NCI-H1417 (cell line): ENCODE measurements at regions not wholly inside any gene's neighbourhood (a gene's known extent, or its start where the extent isn't known, plus 50 kb on each side); places are given as distances from the start of the nearest gene placed in this dataset.

Source experiments
- DNase-seq, 3 experiments: peaks; one replicate each; lab custom pipeline; 2025; lab: John Stamatoyannopoulos, UW

GRCh38 chr2:21633015-21633414 is 509.2 kb downstream of the TDRD15 start:
- DNase-seq: no peak

GRCh38 chr2:21633466-21633865 is 509.7 kb downstream of the TDRD15 start:
- DNase-seq: peak in 2 of 3 experiments; percentile 52 to 81

GRCh38 chr2:21633911-21634310 is 510.1 kb downstream of the TDRD15 start:
- peak in 1 of 3 experiments; percentile 69 for DNase-seq

GRCh38 chr2:21640046-21640445 is 516.3 kb downstream of the TDRD15 start:
- DNase-seq: no peak

- no peak for DNase-seq
These were observed 518.9 kb downstream of the TDRD15 start for GRCh38 chr2:21642647-21643046.

GRCh38 chr2:21643180-21643579 is 519.4 kb downstream of the TDRD15 start:
- no peak for DNase-seq

GRCh38 chr2:21644266-21644665 is 520.5 kb downstream of the TDRD15 start:
- no peak for DNase-seq

- DNase-seq: no peak
These were observed 522.6 kb downstream of the TDRD15 start for GRCh38 chr2:21646345-21646744.

- no peak for DNase-seq
These were observed 526.8 kb downstream of the TDRD15 start for GRCh38 chr2:21650569-21650968.

- DNase-seq: no peak
These were observed 531.4 kb downstream of the TDRD15 start for GRCh38 chr2:21655136-21655535.

GRCh38 chr2:21656330-21657075 is 532.7 kb downstream of the TDRD15 start:
- no peak for DNase-seq

GRCh38 chr2:21657445-21657844 is 533.7 kb downstream of the TDRD15 start:
- no peak for DNase-seq

GRCh38 chr2:21658269-21658668 is 534.5 kb downstream of the TDRD15 start:
- DNase-seq: no peak

- no peak for DNase-seq
These were observed 535.2 kb downstream of the TDRD15 start for GRCh38 chr2:21658907-21659477.

GRCh38 chr2:21664083-21664482 is 540.3 kb downstream of the TDRD15 start:
- DNase-seq: no peak

GRCh38 chr2:21667638-21668037 is 543.9 kb downstream of the TDRD15 start:
- no peak for DNase-seq

GRCh38 chr2:21668078-21668710 is 544.4 kb downstream of the TDRD15 start:
- DNase-seq: no peak

- DNase-seq: no peak
These were observed 552.3 kb downstream of the TDRD15 start for GRCh38 chr2:21676041-21676440.

GRCh38 chr2:21676676-21677075 is 552.9 kb downstream of the TDRD15 start:
- DNase-seq: no peak

GRCh38 chr2:21683838-21684237 is 560.1 kb downstream of the TDRD15 start:
- DNase-seq: no peak

- no peak for DNase-seq
These were observed 563.8 kb downstream of the TDRD15 start for GRCh38 chr2:21687589-21687988.

- DNase-seq: no peak
These were observed 566.2 kb downstream of the TDRD15 start for GRCh38 chr2:21690005-21690404.

- no peak for DNase-seq
These were observed 569.3 kb downstream of the TDRD15 start for GRCh38 chr2:21693081-21693480.
